Esophagus squamous epithelium (tissue), 4 donors: ENCODE measurements at regions not wholly inside any gene's neighbourhood (a gene's known extent, or its start where the extent isn't known, plus 50 kb on each side); places are given as distances from the start of the nearest gene placed in this dataset.

Experiments
- CTCF ChIP-seq, 6 experiments: fragments of 450-650 bp in 4 of 6; fragments of 200-600 bp in 2 of 6; sonication (generic) in 2 of 6; IDR thresholded peaks; one replicate each; pipeline ENCODE4 v1.5.1; 2016 to 2019; ENCODE audit warnings: antibody characterized with exemption in 6 of 6, mild to moderate bottlenecking in 4 of 6, moderate library complexity in 4 of 6
- POLR2A ChIP-seq, 4 donors: fragments of 450-650 bp; IDR thresholded peaks; one replicate each; pipeline ENCODE4 v1.6.1; 2017; ENCODE audit warnings: antibody characterized with exemption in 4 of 4, mild to moderate bottlenecking in 4 of 4, moderate library complexity in 3 of 4

GRCh38 chr13:109309625-109310363 is 476.6 kb downstream of the IRS2 start:
- TF ChIP-seq POLR2A (IDR thresholded peaks at IDR 0.05) (no peak), CTCF (IDR thresholded peaks at IDR 0.05) (no peak)
